PC-3 (cell line): ENCODE measurements at regions not wholly inside any gene's neighbourhood (a gene's known extent, or its start where the extent isn't known, plus 50 kb on each side); places are given as distances from the start of the nearest gene placed in this dataset.

Experiments
- EZH2 ChIP-seq: fragments of 300-600 bp; sonication (generic); IDR thresholded peaks from one replicate; pipeline ENCODE4 v1.6.1; 2017; ENCODE audit warnings: antibody characterized with exemption, mild to moderate bottlenecking, low read length; ENCODE audit not compliant: unreplicated experiment
- EZH2phosphoT487 ChIP-seq: fragments of 300-600 bp; sonication (generic); IDR thresholded peaks from 2 replicates; pipeline ENCODE4 v1.6.1; 2018; ENCODE audit warnings: mild to moderate bottlenecking, antibody characterized with exemption, low read length, borderline replicate concordance
- TF ChIP-seq, protein P1 (sequence below): fragments of 300-600 bp; sonication (generic); conservative IDR thresholded peaks from 2 replicates; pipeline ENCODE4 v1.5.1; 2017; ENCODE audit warnings: antibody characterized with exemption, low read depth, mild to moderate bottlenecking, low read length

GRCh38 chr2:58860586-58860985 lies 619.5 kb upstream of the FANCL start:
- TF ChIP-seq, protein P1, sequence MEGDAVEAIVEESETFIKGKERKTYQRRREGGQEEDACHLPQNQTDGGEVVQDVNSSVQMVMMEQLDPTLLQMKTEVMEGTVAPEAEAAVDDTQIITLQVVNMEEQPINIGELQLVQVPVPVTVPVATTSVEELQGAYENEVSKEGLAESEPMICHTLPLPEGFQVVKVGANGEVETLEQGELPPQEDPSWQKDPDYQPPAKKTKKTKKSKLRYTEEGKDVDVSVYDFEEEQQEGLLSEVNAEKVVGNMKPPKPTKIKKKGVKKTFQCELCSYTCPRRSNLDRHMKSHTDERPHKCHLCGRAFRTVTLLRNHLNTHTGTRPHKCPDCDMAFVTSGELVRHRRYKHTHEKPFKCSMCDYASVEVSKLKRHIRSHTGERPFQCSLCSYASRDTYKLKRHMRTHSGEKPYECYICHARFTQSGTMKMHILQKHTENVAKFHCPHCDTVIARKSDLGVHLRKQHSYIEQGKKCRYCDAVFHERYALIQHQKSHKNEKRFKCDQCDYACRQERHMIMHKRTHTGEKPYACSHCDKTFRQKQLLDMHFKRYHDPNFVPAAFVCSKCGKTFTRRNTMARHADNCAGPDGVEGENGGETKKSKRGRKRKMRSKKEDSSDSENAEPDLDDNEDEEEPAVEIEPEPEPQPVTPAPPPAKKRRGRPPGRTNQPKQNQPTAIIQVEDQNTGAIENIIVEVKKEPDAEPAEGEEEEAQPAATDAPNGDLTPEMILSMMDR, result no peak
- TF ChIP-seq EZH2 (no peak), EZH2phosphoT487 (no peak)
